ENCODE measurements at regions not wholly inside any gene's neighbourhood (a gene's known extent, or its start where the extent isn't known, plus 50 kb on each side); places are given as distances from the start of the nearest gene placed in this dataset.

GRCh38 chr4:23312686-23313085 is 577.2 kb downstream of the PPARGC1A start:
- no peak overlapping the region for H3K27ac ChIP-seq
- no peaks in the 10 kb centered on the region for H3K27me3 ChIP-seq
- no peak for FAIRE-seq
- intact Hi-C loops (cut with DNase I) = no loop called here
- no peak overlapping the region for H3K4me3 ChIP-seq
- TF ChIP-seq, protein P1, sequence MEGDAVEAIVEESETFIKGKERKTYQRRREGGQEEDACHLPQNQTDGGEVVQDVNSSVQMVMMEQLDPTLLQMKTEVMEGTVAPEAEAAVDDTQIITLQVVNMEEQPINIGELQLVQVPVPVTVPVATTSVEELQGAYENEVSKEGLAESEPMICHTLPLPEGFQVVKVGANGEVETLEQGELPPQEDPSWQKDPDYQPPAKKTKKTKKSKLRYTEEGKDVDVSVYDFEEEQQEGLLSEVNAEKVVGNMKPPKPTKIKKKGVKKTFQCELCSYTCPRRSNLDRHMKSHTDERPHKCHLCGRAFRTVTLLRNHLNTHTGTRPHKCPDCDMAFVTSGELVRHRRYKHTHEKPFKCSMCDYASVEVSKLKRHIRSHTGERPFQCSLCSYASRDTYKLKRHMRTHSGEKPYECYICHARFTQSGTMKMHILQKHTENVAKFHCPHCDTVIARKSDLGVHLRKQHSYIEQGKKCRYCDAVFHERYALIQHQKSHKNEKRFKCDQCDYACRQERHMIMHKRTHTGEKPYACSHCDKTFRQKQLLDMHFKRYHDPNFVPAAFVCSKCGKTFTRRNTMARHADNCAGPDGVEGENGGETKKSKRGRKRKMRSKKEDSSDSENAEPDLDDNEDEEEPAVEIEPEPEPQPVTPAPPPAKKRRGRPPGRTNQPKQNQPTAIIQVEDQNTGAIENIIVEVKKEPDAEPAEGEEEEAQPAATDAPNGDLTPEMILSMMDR (IDR thresholded peaks at IDR 0.05) = no peak
- no peaks in the 10 kb centered on the region for H3K36me3 ChIP-seq
- no peak for ATAC-seq
- no peak for DNase-seq
- H3K9me3 ChIP-seq = no peaks in the 10 kb centered on the region
- no peaks in the 10 kb centered on the region for H3K4me1 ChIP-seq

DNA sequence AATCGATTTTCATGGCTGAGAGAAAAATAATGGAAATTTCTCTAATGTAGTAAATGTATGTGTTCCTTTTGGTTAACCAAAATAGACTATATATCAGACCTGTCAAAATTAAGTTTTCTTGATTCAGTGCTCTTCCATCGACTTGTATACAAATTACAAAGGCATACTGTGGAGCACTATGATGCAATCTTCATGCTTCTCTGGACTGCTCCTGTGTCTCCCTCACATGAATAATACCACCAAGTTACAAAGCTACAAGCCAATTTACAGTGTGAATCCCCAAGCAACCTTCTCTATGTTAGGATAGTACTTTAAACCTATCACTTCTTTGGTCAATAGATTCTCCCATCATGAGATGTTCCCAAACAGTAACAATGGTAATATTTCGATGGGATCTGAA is 577.9 kb downstream of the PPARGC1A start:
- Histone ChIP-seq H3K27ac (no peak overlapping the region), H3K36me3 (no peaks in the 10 kb centered on the region), H3K4me3 (no peak overlapping the region), H3K9me3 (no peaks in the 10 kb centered on the region), H3K4me1 (no peaks in the 10 kb centered on the region), H3K27me3 (no peaks in the 10 kb centered on the region)
- 49 to 60% methylated on average over 3 of the region's 3 CpGs for WGBS, 2 donors
- FAIRE-seq = no peak
- DNase-seq = no peak
- no peak for ATAC-seq
- intact Hi-C loops (cut with DNase I) = no loop called here
- TF ChIP-seq, protein P1 (IDR thresholded peaks at IDR 0.05) = no peak

GRCh38 chr4:23305026-23305425 is 584.8 kb downstream of the PPARGC1A start:
- Histone ChIP-seq H3K27me3 (no peaks in the 10 kb centered on the region), H3K27ac (no peak overlapping the region), H3K4me1 (peaks cover 0 to 3% (median 0%) of the 10 kb centered on the region in 3 donors), H3K4me3 (no peak overlapping the region), H3K9me3 (no peaks in the 10 kb centered on the region), H3K36me3 (no peaks in the 10 kb centered on the region)
- DNase-seq = no peak
- no peak for FAIRE-seq
- intact Hi-C loops (cut with DNase I) = no loop called here
- ATAC-seq = no peak
- TF ChIP-seq, protein P1 (IDR thresholded peaks at IDR 0.05) = no peak
- WGBS, 2 donors = 40 to 46% methylated on average over 1 of the region's 1 CpG

DNA sequence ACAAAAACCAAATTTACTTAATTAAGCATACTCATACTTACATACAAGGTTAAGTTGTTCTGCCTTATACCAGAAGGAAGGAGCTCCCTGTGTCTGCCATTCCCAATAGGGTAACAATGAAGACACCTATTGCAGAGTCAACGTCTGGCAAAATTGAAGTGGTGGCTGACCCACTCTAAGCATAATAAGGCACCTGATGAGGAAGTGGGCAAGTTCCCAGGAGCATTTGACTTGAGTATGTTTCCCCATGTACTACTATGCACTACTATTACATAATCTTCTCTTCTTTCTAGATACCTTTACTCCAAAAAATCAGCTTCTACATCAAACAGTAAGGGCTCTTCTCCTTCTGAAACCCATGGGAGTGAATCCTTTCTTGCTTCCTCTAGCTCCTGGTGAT is 591.5 kb downstream of the PPARGC1A start:
- no peak overlapping the region for H3K27ac ChIP-seq
- ATAC-seq (no peak), DNase-seq (no peak)

DNA sequence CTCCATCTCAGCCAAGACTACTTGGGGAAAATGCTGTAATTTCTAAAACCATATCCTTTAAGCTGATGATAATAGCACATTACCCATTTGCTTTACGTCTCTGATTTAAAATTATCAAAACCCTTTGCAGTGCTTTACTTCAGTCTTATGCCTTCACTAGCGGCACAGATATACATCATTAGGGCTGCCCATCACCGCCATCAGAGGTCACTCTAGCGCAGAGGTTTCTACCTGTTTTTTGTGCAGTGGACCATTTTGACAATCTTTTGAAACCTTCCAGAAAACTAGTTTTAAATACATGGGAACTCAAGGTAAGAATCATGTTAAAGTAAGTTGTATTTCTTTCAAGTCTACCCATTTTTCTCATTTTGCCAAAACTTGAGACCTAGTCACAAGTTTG is 592.5 kb downstream of the PPARGC1A start:
- intact Hi-C loops (cut with DNase I) = no loop called here
- DNase-seq = no peak
- H3K9me3 ChIP-seq = no peaks in the 10 kb centered on the region
- TF ChIP-seq, protein P1 (IDR thresholded peaks at IDR 0.05) = no peak
- H3K27me3 ChIP-seq = no peaks in the 10 kb centered on the region
- 77 to 80% methylated on average over 4 of the region's 4 CpGs for WGBS, 2 donors
- FAIRE-seq = no peak
- H3K27ac ChIP-seq = no peak overlapping the region
- no peak overlapping the region for H3K4me3 ChIP-seq
- no peaks in the 10 kb centered on the region for H3K4me1 ChIP-seq
- no peaks in the 10 kb centered on the region for H3K36me3 ChIP-seq
- no peak for ATAC-seq

More for the DNA sequence above, 591.5 kb downstream of the PPARGC1A start:
- FAIRE-seq = no peak
- WGBS, 2 donors = 66 to 81% methylated on average over 1 of the region's 1 CpG
- TF ChIP-seq, protein P1 (IDR thresholded peaks at IDR 0.05) = no peak
- H3K4me1 ChIP-seq = no peaks in the 10 kb centered on the region
- H3K27me3 ChIP-seq = no peaks in the 10 kb centered on the region
- H3K36me3 ChIP-seq = no peaks in the 10 kb centered on the region
- no peak overlapping the region for H3K4me3 ChIP-seq
- intact Hi-C loops (cut with DNase I) = no loop called here
- no peaks in the 10 kb centered on the region for H3K9me3 ChIP-seq

Measured in pancreas (tissue), 10 donors.